Osteocyte (in vitro differentiated cells): ENCODE measurements at regions not wholly inside any gene's neighbourhood (a gene's known extent, or its start where the extent isn't known, plus 50 kb on each side); places are given as distances from the start of the nearest gene placed in this dataset.

Source experiments
- DNase-seq: peaks from one replicate; pipeline ENCODE4 v3.0.0; 2021; ENCODE audit warnings: mixed read lengths; ENCODE audit not compliant: unreplicated experiment; ENCODE audit errors: extremely low spot score
- H3K27ac Mint-ChIP-seq: one replicate; pipeline ENCODE4 v1.8.0; 2021; ENCODE audit warnings: mild to moderate bottlenecking, mixed read lengths; ENCODE audit not compliant: unreplicated experiment
- H3K27me3 Mint-ChIP-seq: one replicate; pipeline ENCODE4 v1.8.0; 2021; ENCODE audit warnings: mixed read lengths; ENCODE audit not compliant: unreplicated experiment
- H3K36me3 Mint-ChIP-seq: one replicate; pipeline ENCODE4 v1.8.0; 2021; ENCODE audit warnings: mixed read lengths; ENCODE audit not compliant: unreplicated experiment
- H3K4me1 Mint-ChIP-seq: one replicate; pipeline ENCODE4 v1.8.0; 2021; ENCODE audit warnings: mixed read lengths; ENCODE audit not compliant: unreplicated experiment
- H3K4me3 Mint-ChIP-seq: one replicate; pipeline ENCODE4 v1.8.0; 2021; ENCODE audit warnings: mild to moderate bottlenecking, moderate library complexity, mixed read lengths; ENCODE audit not compliant: unreplicated experiment
- H3K9me3 Mint-ChIP-seq: one replicate; pipeline ENCODE4 v1.8.0; 2021; ENCODE audit warnings: mixed read lengths; ENCODE audit not compliant: unreplicated experiment
- TF ChIP-seq, protein P1 (sequence below): fragments of 200-600 bp; sonication (generic); IDR thresholded peaks from 2 replicates; pipeline ENCODE4 v1.5.0; 2021; ENCODE audit warnings: antibody characterized with exemption, mild to moderate bottlenecking, moderate library complexity

DNA sequence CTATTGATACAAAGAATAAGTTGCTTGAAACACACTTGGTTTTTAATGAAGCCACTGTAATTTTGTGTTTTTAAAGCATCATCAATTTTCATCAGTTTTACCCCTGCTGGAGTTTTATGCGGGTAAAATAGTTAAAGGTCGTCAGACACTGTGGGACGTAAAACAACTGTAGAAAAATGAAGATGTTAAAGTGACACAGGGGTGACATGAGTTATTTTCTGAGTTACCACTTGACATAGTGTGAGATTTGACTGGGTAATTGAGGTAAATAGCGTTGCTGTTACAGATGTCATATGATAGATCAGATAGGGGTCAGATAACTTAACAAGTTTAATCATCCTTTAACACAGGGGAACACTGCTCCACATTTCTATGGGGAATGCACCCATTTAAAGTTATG, 297.6 kb downstream of the CHL1 start:
- Mint-ChIP-seq H3K9me3 (no peaks in the 10 kb centered on the region), H3K4me1 (no peaks in the 10 kb centered on the region), H3K36me3 (no peaks in the 10 kb centered on the region), H3K4me3 (no peak overlapping the region), H3K27me3 (no peaks in the 10 kb centered on the region), H3K27ac (no peak overlapping the region)
- TF ChIP-seq, protein P1, sequence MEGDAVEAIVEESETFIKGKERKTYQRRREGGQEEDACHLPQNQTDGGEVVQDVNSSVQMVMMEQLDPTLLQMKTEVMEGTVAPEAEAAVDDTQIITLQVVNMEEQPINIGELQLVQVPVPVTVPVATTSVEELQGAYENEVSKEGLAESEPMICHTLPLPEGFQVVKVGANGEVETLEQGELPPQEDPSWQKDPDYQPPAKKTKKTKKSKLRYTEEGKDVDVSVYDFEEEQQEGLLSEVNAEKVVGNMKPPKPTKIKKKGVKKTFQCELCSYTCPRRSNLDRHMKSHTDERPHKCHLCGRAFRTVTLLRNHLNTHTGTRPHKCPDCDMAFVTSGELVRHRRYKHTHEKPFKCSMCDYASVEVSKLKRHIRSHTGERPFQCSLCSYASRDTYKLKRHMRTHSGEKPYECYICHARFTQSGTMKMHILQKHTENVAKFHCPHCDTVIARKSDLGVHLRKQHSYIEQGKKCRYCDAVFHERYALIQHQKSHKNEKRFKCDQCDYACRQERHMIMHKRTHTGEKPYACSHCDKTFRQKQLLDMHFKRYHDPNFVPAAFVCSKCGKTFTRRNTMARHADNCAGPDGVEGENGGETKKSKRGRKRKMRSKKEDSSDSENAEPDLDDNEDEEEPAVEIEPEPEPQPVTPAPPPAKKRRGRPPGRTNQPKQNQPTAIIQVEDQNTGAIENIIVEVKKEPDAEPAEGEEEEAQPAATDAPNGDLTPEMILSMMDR = no peak
- DNase-seq = no peak

DNA sequence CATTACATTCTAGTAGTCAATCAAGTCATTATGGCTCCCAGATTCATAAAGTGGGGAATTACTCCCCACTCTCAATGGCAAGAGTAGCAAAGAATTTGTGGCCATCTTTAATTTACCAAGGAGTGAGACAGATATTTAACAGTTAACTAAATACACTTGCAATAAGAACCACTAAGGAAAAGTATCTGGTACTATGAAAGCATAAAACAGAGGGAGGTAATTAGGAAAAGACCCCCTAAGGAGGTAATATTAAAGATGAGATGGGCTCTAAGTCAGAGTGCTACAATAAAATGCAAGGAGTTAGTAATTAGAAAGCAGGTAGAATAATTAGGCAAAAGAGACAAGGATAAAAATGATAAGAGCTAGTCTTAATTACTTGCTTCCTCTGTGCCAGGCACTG, 301.9 kb downstream of the CHL1 start:
- TF ChIP-seq, protein P1 = no peak
- Mint-ChIP-seq H3K27me3 (no peaks in the 10 kb centered on the region), H3K9me3 (no peaks in the 10 kb centered on the region), H3K36me3 (no peaks in the 10 kb centered on the region), H3K27ac (no peak overlapping the region), H3K4me1 (no peaks in the 10 kb centered on the region), H3K4me3 (no peak overlapping the region)
- no peak for DNase-seq

DNA sequence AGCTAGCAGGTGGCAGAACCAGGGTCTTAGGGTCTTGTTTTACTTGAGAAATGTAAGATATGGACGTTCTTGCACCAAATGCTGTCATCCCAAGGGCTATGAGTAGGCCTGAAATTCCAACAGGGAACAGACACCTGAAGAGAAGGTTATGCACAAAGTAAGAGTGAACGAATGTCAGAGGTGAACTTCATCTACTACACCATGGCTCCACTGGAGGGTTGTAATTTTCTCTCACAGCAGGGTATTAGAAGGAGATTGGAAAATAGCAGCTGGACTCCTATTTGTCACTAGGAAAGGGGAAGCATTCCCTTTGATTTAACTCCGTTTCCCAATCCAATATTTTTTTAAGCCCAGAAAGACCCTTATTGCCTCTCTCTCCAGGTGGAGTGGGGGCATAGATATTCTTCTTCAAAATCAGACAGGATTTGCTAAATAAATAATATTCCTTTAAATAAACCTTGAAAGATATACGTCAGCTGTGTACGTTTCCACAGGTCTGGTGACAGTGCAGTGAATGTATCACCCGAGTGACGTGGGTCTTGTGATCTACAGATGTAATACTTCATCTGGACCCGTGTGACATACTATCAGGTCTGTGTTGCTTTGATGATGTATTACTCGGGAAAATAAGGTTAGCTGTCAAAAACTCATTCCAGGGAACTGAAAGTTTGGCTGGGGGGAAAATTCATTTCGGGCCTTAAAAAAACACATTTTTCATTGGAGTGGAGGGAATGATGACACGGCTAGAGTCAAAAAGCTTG, 302.6 kb downstream of the CHL1 start:
- no peak overlapping the region for H3K27ac Mint-ChIP-seq
- H3K9me3 Mint-ChIP-seq = no peaks in the 10 kb centered on the region
- H3K36me3 Mint-ChIP-seq = no peaks in the 10 kb centered on the region
- no peak overlapping the region for H3K4me3 Mint-ChIP-seq
- no peak for DNase-seq
- no peaks in the 10 kb centered on the region for H3K4me1 Mint-ChIP-seq
- TF ChIP-seq, protein P1 = no peak
- no peaks in the 10 kb centered on the region for H3K27me3 Mint-ChIP-seq

DNA sequence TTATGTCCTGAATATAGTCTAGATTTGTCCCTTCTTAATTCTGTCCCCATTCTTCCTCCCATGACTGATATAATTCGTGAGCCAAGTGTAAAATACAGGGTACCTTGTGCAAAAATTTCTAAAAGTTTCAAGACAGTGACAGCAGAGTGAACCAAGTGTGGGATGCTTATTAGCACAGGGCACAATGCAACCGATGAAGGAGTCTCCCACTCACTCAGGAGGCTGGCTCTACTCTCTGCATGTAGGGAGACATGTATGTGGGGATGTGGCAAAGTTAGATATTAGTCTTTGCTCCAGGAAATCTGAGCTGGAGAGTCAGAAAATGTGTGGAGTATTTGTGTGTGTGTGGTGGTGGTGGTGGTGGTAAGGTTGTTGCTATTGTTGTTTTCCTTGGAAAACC, 305.9 kb downstream of the CHL1 start:
- no peak overlapping the region for H3K4me3 Mint-ChIP-seq

DNA sequence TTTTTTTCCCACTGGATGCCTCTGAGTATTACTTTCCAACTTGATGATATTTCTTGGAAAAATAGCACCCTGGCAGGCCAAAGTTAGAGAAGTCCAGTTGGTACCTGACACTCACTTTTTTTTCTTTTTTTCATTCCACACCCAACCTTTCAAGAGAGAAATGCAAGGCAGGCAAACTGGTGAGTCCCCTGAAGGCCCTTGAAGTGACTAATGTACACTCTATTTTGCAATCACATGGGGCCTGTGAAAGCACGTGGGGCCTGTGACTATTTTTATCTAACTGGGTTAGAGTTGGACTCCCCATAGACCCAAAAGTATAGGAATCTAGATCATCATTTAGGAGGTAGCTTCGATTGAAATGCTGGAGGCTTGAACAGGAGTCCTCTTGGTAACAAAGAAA, 316.7 kb downstream of the CHL1 start:
- Mint-ChIP-seq H3K36me3 (no peaks in the 10 kb centered on the region), H3K27me3 (no peaks in the 10 kb centered on the region), H3K27ac (no peak overlapping the region), H3K9me3 (peaks cover 14% of the 10 kb centered on the region), H3K4me1 (no peaks in the 10 kb centered on the region), H3K4me3 (no peak overlapping the region)
- TF ChIP-seq, protein P1 = no peak
- no peak for DNase-seq

More for the DNA sequence above, 305.9 kb downstream of the CHL1 start:
- Mint-ChIP-seq H3K4me1 (no peaks in the 10 kb centered on the region), H3K27me3 (no peaks in the 10 kb centered on the region), H3K27ac (no peak overlapping the region), H3K9me3 (no peaks in the 10 kb centered on the region), H3K36me3 (no peaks in the 10 kb centered on the region)
- TF ChIP-seq, protein P1 = no peak
- no peak for DNase-seq
